KBM-7 (cell line): ENCODE measurements at regions not wholly inside any gene's neighbourhood (a gene's known extent, or its start where the extent isn't known, plus 50 kb on each side); places are given as distances from the start of the nearest gene placed in this dataset.

ENCODE experiments used
- DNase-seq: peaks from one replicate; pipeline ENCODE4 v3.0.0-alpha.2; 2015
- in situ Hi-C: fragments of 300-500 bp; cut with MboI; formaldehyde crosslinking; loops from 2 replicates; pipeline ENCODE4 v1.14.3; 2020; ENCODE audit warnings: low sequenced_read_pairs, low pct_unique_long_range_greater_than_20kb, mixed read lengths

DNA sequence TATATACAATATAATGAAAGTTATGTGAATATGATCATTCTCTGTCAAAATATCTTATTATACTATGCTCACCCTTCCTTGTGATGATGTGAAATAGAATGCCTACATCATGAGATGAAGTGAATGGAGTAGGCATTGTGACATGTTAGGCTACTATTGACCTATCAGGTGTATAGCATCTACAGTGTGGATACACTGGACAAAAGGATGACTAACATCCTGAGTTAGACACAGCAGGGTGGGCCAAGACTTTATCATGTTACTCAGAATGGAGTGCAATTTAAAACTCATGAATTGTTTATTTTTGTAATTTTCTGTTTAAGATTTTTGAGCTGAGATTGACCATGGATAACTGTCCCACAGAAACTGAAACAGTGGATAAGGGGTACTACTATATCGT lies 53.4 kb upstream of the NAV3 start:
- no peak for DNase-seq
- in situ Hi-C loops = no loop called here

DNA sequence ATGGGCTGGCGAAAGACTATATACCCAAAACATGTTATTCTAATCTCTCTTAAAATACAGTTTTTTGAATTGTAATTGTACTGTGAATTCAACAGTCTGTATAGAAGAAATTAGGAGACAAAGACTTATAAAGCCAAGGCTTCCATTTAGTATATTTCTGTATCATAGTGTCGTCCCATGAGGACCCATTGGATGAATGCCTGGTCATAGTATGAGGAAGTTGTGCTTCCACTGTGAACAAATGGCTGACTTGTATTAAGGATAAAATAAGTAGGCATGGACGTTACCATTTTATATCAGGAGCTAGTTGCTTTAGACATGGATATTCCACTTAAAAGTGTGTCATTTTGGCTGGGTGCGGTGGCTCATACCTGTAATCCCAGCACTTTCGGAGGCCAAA lies 55.9 kb upstream of the NAV3 start:
- in situ Hi-C loops = no loop called here
- DNase-seq = no peak

DNA sequence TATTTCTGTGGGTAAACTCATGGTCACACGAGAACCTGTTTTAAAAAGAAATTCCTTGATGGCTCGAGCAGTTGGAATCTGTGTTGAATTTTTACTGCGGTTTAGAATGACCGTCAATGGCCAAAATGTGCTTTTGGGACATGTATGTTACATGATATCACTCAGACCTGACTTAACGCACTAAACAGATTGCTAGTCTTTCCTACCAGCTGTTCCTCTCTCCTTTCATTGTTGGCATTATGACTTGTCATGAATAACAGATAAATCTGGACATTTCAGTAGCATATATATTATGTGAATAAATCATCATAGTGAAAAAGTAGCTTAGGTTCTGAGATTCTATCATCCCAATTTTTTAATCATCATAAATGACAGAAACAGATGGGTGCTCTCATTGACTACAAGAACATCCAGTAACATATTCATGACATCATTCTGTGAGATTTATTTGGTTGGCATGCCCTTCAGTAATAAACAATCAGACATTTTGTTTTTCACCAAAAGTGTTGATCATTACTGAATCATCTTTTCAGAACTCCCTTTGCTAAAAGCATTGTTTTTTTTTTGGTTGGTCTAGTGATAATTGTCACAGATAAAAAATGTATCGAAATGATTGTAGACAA lies 57.9 kb upstream of the NAV3 start:
- DNase-seq = no peak
- in situ Hi-C loops = no loop called here

DNA sequence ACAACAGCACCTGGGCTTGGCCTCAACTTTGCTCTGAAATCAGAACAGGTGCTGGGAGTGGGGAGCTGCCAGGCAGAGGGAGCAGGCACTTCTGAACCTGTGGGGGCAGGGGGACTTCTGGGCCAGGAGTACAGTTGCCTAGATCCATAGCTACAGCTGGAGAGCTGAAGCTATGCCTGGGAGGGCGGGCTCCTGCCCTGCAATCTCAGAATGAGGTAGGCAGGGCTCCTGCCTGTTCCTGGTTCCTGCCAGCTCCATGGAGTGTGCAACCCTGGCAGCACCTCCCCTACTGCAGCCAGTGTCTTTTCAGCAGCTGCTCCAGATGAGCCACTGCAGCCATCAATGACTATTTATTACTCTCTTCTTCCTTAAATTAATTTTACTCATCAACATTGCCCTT lies 62.1 kb upstream of the NAV3 start:
- in situ Hi-C loops = no loop called here
- no peak for DNase-seq

DNA sequence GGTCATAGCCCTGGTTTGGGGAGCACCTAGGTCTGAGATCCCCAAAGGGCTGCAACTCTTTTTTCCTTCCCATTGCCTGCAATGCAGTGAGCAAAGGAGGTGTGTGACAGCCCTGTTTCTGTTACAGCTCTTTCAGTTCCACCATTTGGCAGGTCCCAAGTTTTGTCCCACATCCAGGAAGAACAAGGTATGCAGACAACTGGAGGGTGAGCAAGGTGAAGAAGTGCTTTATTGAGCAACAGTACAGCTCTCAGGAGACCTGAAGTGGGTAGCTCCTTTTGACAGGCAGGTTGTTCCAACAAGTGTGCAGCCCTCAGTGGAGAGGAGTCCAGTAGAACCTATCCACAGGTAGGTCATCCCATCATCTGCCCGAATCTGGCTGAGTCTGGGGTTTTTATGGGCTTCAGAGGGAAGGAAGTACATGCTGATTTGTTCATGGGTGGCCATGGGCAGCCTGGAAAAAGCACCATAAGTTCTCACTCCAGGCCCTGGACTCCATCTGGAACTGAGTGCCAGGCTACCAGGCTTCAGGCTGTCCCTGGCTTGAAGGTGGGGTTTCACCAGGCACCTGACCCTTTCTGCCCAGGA lies 62.8 kb upstream of the NAV3 start:
- in situ Hi-C loops = no loop called here
- DNase-seq = no peak

DNA sequence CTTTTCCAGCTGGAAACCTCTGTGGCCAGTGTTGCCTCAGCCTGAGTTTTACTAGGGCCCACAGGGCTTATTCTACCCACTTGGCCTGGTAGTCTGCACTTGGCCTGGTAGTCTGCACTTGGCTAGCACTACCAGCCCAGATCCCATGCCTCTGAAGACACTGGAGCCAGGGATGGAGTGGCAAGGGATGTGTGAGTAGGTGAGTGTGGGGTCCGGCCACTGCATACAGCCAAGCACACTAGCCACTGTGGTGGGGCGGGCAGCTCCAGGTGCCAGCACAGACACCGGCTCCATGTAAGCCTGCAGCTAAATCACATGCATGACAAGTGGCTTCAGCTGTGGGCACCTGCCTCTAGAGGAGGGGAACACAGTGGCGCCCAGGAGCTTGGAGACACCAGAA lies 63.4 kb upstream of the NAV3 start:
- DNase-seq = no peak
- in situ Hi-C loops = no loop called here

DNA sequence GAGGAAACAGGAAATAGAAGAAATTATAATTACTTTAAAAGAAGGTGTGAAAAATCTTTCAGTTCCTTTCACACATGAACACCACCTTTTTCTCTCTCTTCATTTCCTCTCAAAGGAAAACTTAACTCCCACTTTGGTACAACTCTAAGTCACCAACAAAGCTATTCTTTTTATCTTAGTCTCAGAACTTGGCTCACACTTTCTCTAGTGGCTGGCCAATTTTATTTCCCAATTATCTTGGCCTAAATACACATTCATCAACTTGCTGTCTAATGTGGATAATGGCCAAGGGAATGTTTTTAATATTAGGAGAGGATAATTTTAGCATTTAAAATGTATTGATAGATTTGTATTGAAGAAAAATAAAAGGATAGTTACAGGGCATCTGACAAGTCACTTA lies 64.5 kb upstream of the NAV3 start:
- no peak for DNase-seq
- in situ Hi-C loops = no loop called here

DNA sequence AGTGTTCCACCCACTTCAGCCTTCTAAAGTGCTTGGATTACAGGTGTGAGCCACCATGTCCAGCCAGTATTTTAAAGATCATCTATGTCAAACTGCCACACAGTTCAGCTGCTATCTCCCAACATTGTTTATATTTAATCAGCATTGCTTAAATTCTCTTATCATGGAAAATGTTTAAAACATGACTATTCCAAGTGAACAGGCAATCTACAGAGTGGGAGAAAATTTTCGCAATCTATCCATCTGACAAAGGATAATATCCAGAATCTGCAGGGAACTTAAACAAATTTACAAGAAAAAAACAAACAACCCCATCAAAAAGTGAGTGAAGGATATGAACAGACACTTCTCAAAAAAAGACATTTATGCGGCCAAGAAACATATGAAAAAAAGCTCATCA lies 69.4 kb upstream of the NAV3 start:
- no peak for DNase-seq
- in situ Hi-C loops = no loop called here

DNA sequence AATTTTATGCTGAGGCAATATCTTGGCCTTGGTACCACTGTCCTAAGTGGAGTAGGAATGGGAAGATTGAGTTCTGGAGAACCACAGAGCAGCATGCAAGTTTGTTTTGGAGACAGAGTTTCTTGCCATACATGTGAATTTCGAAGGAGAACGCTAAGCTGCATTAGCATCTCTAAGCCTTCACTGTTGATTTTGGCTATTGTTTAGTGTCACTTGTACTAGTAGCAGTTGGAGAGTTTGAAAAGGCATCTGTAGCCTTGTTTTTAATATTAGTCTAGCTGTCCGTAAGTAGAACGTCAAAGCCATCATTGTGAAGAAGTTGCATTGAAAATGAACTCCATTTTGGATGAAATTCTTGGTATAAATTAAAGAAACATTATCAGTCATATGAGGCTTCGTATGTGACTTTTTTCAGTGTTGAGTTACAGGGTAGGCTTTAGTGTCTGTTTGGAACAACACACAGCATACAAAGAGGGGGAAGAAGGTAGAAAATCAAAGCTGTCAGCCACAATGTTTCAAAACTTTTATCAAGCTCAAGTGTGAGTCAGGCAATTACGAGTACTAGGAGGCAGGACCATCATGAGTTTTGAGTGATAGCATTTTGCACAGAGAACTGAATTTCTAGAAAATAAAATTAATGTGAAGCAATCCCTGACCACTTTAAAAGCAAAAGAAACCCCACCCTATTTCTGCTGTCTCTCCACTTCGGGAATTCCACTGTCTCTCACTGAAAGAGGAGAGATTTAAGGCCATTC lies 70.2 kb upstream of the NAV3 start:
- DNase-seq = no peak
- in situ Hi-C loops = no loop called here

DNA sequence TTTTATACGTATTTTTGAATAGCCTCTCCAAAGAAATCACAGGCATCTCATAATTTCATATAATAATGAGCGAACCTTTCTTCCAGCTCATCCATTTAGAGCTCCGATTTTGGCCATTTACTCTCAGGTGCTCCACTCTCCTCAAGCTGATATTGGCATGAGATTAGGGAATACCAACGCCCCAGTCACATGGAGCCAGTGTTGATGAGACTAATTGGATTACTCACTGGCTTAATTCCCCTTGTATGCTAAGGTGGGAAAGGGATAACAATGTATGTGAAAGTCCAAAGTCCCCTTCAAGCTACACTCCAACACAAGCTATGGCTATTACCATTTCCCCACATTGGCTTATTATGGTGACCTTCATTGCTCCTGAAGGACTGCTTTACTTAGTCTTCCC lies 76.6 kb upstream of the NAV3 start:
- no peak for DNase-seq
- in situ Hi-C loops = no loop called here

DNA sequence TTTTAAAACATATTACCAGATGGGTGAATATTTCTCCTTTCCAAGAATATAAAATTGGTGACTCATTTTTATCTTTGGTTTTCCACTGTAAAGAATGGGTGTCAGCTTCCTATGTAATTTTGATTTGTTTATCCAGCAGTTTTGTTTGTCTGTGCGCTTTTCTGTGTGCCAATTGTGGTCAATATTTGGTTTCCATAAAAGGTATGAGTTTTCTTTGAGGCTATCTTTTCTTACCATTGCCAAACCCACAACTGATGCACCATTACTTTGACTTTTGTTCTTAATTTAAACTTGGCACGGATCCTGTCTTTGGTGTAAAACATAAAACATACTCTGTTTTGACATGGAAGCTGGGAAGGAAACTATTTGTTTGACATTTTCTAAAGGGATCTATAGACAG lies 78.8 kb upstream of the NAV3 start:
- in situ Hi-C loops = no loop called here
- DNase-seq = no peak

DNA sequence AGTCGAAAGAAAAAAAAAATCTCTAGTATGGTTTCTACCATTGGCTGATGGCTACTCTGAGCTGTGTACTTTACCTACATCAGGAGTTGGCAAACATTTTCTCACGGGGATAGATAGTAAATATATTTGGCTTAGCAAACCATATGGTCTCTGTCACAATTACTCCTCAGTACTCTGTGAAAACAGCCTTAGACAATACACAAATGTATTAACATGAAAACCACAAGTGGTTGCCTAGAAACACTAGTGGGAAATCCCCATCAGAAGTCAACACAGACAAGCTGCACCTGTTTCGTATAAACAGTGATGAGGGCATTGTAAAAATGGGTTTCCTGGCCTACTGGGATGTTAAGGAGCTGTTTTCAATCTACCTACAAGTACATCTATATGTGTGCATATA lies 84.6 kb upstream of the NAV3 start:
- in situ Hi-C loops = no loop called here
- no peak for DNase-seq

DNA sequence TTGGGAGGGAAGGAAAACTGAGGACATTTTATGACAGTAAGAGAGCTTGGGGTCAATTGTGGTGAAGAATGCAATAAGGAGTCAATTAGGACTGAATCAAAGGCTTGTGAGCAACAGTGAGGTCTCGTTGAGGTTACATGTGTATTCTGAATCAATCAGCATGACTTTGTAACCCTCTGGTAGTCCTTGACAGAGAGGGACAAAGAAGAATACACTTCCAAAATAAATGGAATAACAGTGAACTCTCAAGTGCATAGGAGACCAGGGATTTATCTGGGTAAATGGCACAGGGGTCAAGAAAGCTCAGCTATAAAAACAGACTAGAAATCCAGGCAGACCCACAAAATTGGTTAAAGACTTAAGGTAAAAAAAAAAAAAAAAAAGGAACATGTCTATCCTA lies 85.1 kb upstream of the NAV3 start:
- no peak for DNase-seq

DNA sequence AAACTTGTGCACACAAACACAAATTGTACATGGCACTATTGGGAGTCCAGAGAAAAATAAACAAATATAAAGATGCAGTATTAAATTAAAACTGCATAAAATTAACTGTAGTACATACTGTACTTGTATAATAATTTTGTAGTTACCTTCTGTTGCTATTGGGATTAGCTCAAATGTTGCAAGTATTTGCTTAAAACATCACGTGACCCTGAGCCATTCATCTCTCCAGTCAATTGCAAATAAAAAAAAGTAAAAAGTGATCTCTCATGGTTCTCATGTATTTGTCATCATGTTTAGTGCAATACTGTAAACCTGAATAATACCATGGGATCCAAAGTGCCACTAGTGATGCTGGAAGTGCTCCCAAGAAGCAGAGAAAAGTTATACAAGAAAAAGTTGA lies 88.1 kb upstream of the NAV3 start:
- in situ Hi-C loops = no loop called here
- DNase-seq = no peak

More for the DNA sequence above, 85.1 kb upstream of the NAV3 start:
- in situ Hi-C loops = no loop called here

DNA sequence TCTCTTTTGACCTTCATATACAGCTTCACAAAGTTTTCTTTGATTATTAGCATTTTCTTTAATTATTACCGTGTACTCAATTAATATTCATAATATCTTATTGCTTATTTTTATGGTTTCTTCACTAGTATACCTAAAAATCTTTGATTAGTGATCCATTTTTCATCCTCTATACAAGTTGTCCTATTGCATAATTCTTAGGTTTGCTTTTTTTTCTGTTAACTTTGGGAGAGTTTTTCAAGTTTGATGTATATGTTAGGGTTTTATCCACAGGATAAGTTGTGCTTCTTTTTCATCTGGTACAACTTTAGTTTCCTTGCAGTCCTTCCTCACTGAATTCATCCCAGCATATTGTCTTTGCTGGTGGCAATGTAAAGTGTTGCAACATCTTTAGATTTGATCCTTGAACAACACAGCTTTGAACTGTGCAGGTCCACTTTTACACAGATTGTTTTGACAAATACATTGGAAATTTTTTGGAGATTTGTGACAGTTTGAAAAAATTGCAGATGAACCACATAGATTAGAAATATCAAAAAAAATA lies 88.6 kb upstream of the NAV3 start:
- DNase-seq = no peak
- in situ Hi-C loops = no loop called here

DNA sequence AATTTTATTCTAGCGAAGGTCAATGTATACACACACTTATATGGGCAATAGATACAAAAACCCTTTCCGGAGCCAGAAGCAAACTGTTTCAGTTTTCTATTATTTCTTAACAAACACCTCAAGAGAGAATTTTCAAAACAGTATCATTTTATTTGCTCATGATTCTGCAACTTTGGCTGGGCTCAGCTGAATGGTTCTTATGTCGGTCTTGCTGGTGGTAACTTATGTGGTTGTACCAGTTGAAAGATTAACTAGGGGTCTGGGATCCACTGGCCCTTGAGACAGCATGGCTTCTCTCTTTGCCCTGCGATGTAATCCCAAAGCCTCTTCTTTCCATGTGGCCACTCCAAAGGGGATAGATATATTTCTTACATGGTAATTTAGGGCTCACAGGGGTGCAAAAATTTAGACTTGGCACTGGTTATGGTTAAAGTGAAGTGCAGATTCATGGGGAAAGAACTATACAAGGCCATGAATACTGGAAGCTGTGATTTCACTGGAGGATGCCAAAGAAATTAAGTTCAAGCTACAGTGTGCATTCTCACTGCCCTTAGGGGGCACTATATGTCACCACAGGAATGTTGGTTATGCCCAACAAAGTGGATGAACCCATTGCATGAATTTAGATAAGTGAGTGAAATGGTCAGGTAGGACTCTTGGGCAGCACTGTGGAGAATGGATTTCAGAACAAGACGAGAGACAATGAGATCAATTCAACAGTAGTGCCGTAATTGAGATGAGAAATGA lies 94.3 kb upstream of the NAV3 start:
- in situ Hi-C loops = no loop called here
- DNase-seq = no peak

DNA sequence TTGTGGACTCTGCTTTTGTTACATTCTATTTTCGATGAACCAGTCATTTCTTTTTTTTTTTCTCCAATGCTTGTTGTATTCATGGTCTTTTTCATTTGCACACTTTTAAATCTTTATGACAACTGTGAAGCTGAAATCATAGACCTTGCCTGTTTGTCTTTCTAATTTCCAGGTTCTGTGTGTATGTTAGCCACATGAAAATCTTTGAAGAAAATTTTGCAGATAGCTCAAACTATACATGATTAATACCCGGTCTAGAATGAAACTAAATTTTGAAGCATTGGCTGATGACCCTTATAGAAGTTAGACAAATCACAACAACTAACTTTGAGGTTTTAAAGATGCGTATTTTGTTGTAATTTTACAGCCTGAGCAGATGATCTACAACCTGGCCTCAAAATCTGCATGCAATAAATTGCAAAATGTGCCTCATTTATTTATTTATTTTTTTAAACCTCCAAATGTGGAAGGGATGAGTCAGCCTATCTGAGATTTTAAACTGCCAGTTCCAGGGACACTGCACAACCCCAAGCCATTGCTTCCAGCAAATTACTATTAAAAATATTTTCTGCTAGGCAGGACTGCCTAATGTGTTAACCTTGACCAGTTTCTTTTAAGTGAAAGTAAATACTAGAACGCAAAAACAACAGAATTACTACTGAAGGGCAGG lies 96.3 kb upstream of the NAV3 start:
- in situ Hi-C loops = no loop called here
- no peak for DNase-seq

DNA sequence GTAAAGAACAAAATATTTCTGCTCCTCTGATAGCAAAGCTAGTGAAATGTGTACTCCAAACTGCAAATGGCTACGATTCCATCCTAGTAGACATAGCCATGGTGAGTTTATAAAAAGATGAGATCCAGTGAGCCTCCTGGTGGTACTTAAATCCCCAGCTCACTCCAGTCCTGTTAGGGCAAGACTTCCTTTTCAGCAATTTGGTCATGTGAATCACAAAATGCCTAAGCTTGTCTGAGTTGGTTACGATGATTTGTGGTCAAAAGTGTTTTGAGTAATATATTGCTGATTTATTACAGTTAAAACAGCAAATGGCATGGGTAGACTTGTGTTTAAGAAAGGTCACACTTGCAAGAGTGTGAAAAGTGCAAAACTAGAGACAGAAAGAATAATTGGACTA lies 102.7 kb upstream of the NAV3 start:
- no peak for DNase-seq
- in situ Hi-C loops = no loop called here

DNA sequence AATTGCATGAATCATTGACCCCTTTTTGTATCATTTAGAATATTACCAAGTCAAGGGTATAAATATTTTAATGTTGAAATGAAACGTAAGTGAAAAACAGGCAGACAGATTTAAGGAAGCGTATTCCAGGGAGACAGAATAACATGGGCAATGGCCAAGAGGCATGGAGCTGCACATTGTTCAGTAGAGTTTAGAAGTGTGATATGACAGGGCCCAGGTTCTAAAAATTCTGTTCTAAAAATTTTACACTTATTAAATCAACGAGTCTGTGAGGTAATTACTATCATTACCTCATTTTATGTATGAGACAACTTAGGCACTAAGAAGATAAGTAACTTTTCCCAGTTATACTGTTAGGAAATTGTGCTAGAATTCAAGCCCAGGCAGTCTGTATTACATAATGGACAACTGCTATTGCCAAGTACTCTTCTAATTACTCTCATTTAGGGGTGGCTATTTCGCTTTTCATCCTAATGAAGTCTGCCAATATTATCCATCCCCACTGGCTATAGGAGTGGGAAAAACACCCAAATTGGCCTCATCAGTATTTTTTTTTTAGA lies 103.2 kb upstream of the NAV3 start:
- in situ Hi-C loops = no loop called here
- no peak for DNase-seq
